Tibial nerve (tissue), 4 donors: ENCODE measurements at regions not wholly inside any gene's neighbourhood (a gene's known extent, or its start where the extent isn't known, plus 50 kb on each side); places are given as distances from the start of the nearest gene placed in this dataset.
"Not testable (repeated sequence)": the region's sequence is repeated elsewhere in the genome, so short reads cannot be mapped to it uniquely, and the experiment has no call there.

Source experiments
- DNase-seq, 2 donors: peaks; one replicate each; pipeline ENCODE4 v3.0.0-alpha.2; 2019; ENCODE audit warnings: low spot score in 2 of 2
- H3K27ac ChIP-seq, 4 donors: fragments of 200-600 bp; sonication (generic) in 3 of 4; one replicate each; pipeline ENCODE4 v1.5.1; 2017 to 2019; ENCODE audit warnings: mild to moderate bottlenecking in 1 of 4
- H3K27me3 ChIP-seq, 2 donors: fragments of 200-600 bp; sonication (generic) in 1 of 2; one replicate each; pipeline versions ENCODE4 v1.5.1 to v1.6.0; 2017 to 2019
- H3K36me3 ChIP-seq, 3 donors: fragments of 200-600 bp; sonication (generic); one replicate each; pipeline ENCODE4 v1.5.1; 2018 to 2019
- H3K4me1 ChIP-seq, 4 donors: fragments of 200-600 bp; sonication (generic) in 3 of 4; one replicate each; pipeline ENCODE4 v1.5.1; 2017 to 2019
- H3K4me3 ChIP-seq, 4 donors: fragments of 200-600 bp; sonication (generic) in 3 of 4; one replicate each; pipeline ENCODE4 v1.5.1; 2017 to 2019; ENCODE audit warnings: mild to moderate bottlenecking in 1 of 4, moderate library complexity in 1 of 4
- H3K9me3 ChIP-seq, 4 donors: fragments of 200-600 bp; sonication (generic) in 3 of 4; one replicate each; pipeline ENCODE4 v1.5.1; 2017 to 2019
- EP300 ChIP-seq, 2 donors: sonication (generic); formaldehyde crosslinking; IDR thresholded peaks; one replicate each; pipeline ENCODE4 v1.6.1; 2017; ENCODE audit warnings: antibody characterized with exemption in 2 of 2, mild to moderate bottlenecking in 1 of 2
- POLR2A ChIP-seq, 2 donors: fragments of 450-650 bp; IDR thresholded peaks; one replicate each; pipeline ENCODE4 v1.6.1; 2017; ENCODE audit warnings: antibody characterized with exemption in 2 of 2, mild to moderate bottlenecking in 2 of 2, moderate library complexity in 2 of 2
- WGBS, 2 donors: methylation state at CpG; one replicate each; pipeline ENCODE4 v1.1.5; 2018; 5-methylcytosine and 5-hydroxymethylcytosine counted together
- TF ChIP-seq, protein P1 (sequence below), 5 experiments: fragments of 200-600 bp in 3 of 5; fragments of 450-650 bp in 2 of 5; sonication (generic) in 3 of 5; IDR thresholded peaks; one replicate each; pipeline ENCODE4 v1.5.1; 2016 to 2019; ENCODE audit warnings: antibody characterized with exemption in 5 of 5, mild to moderate bottlenecking in 3 of 5, moderate library complexity in 2 of 5

DNA sequence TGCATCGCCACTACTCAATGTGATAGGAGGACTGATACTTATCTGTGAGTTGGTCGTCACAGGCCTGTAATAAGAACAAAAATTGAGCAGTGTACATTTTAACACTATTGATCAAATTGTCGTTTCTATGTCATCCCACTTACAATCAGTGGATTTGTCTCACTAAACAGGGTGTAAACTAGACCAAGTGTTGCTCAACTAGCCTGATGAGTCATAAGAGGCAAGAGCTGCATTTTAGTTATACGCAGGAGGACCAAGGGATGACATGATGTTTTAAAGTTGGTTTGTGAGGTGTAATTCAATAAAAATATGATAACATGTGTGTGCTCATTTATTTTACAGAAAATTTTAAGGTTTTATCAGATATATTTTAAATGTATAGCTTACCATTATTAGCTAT is 1239.2 kb downstream of the REEP3 start:
- TF ChIP-seq POLR2A (IDR thresholded peaks at IDR 0.05) (no peak), EP300 (IDR thresholded peaks at IDR 0.05) (no peak)
- no peak for DNase-seq
- 84 to 87% methylated on average over 4 of the region's 4 CpGs for WGBS, 2 donors
- Histone ChIP-seq H3K9me3 (no peaks in the 10 kb centered on the region), H3K36me3 (no peaks in the 10 kb centered on the region), H3K4me1 (no peaks in the 10 kb centered on the region), H3K4me3 (no peak overlapping the region), H3K27me3 (no peaks in the 10 kb centered on the region), H3K27ac (no peak overlapping the region)

DNA sequence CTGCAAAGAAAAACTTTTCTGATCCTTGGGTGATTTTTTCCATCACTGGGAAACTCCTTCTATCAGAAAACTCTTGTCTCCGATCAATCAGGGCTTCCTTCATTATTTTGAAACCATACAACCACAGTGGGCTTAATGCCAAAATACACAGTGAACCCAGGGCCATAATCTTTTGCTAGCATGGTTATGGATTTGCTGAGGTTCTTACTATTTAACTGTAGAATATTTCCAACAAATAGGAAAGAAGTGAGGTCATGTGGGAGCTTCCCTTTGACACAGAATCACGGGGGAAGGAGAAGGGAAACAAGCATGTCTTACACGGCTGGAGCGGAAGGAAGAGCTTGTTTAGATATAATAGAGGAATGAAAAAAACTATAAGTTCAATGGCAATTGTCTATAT is 1241.7 kb downstream of the REEP3 start:
- Histone ChIP-seq H3K9me3 (no peaks in the 10 kb centered on the region), H3K27me3 (no peaks in the 10 kb centered on the region), H3K27ac (no peak overlapping the region), H3K4me1 (no peaks in the 10 kb centered on the region), H3K36me3 (no peaks in the 10 kb centered on the region), H3K4me3 (no peak overlapping the region)
- WGBS, 2 donors: 44% methylated on average over 4 of the region's 4 CpGs
- TF ChIP-seq, protein P1, sequence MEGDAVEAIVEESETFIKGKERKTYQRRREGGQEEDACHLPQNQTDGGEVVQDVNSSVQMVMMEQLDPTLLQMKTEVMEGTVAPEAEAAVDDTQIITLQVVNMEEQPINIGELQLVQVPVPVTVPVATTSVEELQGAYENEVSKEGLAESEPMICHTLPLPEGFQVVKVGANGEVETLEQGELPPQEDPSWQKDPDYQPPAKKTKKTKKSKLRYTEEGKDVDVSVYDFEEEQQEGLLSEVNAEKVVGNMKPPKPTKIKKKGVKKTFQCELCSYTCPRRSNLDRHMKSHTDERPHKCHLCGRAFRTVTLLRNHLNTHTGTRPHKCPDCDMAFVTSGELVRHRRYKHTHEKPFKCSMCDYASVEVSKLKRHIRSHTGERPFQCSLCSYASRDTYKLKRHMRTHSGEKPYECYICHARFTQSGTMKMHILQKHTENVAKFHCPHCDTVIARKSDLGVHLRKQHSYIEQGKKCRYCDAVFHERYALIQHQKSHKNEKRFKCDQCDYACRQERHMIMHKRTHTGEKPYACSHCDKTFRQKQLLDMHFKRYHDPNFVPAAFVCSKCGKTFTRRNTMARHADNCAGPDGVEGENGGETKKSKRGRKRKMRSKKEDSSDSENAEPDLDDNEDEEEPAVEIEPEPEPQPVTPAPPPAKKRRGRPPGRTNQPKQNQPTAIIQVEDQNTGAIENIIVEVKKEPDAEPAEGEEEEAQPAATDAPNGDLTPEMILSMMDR (IDR thresholded peaks at IDR 0.05): no peak
- DNase-seq: no peak

DNA sequence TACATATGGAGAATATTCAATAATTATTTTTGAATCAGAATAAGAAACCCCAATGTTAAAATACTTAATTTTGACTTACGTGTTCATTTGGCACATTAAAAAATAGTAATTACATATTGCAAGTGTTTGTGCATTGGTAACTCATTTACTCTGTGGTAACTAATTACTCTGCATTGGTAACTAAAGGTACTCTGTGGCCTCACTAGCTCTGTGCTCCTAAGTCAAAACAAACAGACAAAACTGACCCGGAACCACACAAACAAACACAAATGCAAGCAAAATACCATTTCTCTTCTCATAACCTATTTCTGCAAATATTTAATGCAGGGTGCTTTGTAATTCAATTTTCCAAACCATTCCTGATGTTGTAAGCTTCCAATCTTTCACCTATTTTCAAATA is 1244.3 kb downstream of the REEP3 start:
- Histone ChIP-seq H3K27ac (no peak overlapping the region), H3K9me3 (no peaks in the 10 kb centered on the region), H3K36me3 (no peaks in the 10 kb centered on the region), H3K27me3 (no peaks in the 10 kb centered on the region), H3K4me1 (no peaks in the 10 kb centered on the region), H3K4me3 (no peak overlapping the region)
- TF ChIP-seq EP300 (IDR thresholded peaks at IDR 0.05) (no peak), POLR2A (IDR thresholded peaks at IDR 0.05) (no peak)
- TF ChIP-seq, protein P1 (IDR thresholded peaks at IDR 0.05): no peak
- WGBS, 2 donors: 88 to 95% methylated on average over 2 of the region's 2 CpGs
- no peak for DNase-seq

DNA sequence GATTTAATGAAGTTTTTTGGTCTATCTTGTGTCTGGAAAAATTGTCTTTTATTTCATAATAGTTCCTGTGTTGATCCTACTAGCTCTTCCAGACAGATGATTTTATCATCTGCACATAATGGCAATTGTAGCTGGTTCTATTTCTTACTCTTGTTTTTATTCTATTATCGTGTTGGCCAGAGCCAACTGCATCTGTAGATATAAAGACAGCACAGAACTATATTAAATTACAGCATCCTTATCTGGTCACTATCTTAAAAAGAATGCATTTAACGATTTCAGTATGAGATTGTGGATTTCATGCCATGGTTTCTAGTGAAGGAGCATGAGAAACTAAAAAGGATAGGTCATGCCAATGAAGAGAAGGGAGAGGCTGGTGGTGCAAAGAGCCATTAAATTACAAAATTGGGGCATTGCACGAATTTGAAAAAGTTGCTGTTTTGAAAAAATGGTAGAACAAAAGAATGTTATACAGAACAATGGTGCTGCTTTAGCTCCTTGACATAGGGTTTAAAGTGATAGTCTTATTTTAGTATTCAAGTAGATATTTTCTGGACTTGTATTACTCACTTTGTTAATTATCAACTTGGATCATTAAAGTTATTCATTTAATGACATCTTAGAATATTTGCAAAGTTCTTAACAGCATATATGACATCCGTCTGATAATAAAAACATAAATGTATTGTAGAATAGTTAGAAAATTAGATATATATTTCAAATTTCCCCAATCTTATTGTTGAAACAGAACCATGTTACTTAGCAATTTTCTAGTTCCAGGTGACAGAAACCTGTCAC is 1250.3 kb downstream of the REEP3 start:
- 68 to 84% methylated on average over 4 of the region's 4 CpGs for WGBS, 2 donors

DNA sequence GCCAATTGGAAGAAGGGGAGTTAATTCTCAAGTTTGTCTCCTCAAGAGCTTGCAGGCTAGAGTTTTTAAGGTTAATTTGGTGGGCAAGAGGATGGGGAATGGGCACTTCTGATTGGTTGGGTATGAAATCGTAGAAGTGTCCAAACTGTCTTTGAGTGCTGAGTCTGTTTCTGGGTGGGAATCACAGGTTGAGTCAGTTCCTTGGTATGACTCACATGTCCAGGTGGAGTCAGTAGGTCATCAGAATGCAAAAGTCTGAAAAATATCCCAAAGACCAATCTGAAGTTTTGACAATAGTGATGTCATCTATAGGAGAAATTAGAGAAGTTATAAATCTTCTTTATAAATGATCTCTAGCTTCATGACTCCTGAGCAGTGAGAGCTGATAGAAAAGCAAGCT is 1252.2 kb downstream of the REEP3 start:
- no peak overlapping the region for H3K4me3 ChIP-seq

More for the DNA sequence above, 1250.3 kb downstream of the REEP3 start:
- DNase-seq: no peak
- TF ChIP-seq POLR2A (IDR thresholded peaks at IDR 0.05): no peak
- Histone ChIP-seq H3K36me3 (no peaks in the 10 kb centered on the region), H3K9me3 (no peaks in the 10 kb centered on the region), H3K4me3 (no peak overlapping the region), H3K4me1 (no peaks in the 10 kb centered on the region), H3K27me3 (no peaks in the 10 kb centered on the region), H3K27ac (no peak overlapping the region)

DNA sequence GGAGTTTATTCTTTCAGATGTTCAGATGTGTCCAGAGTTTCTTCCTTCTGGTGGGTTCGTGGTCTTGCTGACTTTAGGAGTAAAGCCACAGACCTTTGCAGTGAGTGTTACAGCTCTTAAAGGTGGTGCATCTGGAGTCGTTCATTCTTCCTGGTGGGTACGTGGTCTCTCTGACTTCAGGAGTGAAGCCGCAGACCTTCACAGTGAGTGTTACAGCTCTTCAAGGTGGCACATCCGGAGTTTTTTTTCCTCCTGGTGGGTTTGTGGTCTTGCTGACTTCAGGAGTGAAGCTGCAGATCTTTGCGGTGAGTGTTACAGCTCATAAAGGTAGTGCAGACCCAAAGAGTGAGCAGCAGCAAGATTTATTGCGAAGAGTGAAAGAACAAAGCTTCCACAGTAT is 1263.2 kb downstream of the REEP3 start:
- H3K36me3 ChIP-seq, H3K27ac ChIP-seq, H3K4me3 ChIP-seq, H3K4me1 ChIP-seq, DNase-seq, H3K27me3 ChIP-seq: not testable (repeated sequence)
- H3K9me3 ChIP-seq: peaks cover 0 to 25% (median 0%) of the 10 kb centered on the region in 4 donors
- 92% methylated on average over 7 of the region's 7 CpGs for WGBS, 2 donors

More for the DNA sequence above, 1252.2 kb downstream of the REEP3 start:
- H3K4me1 ChIP-seq: no peaks in the 10 kb centered on the region
- H3K9me3 ChIP-seq: no peaks in the 10 kb centered on the region
- TF ChIP-seq EP300 (IDR thresholded peaks at IDR 0.05): no peak
- TF ChIP-seq POLR2A (IDR thresholded peaks at IDR 0.05): no peak
- TF ChIP-seq, protein P1 (IDR thresholded peaks at IDR 0.05): no peak
- H3K27me3 ChIP-seq: no peaks in the 10 kb centered on the region
- DNase-seq: no peak
- 76 to 88% methylated on average over 1 of the region's 1 CpG for WGBS, 2 donors
- H3K36me3 ChIP-seq: no peaks in the 10 kb centered on the region
- H3K27ac ChIP-seq: no peak overlapping the region
